Breast epithelium (tissue), 4 donors: ENCODE measurements at regions not wholly inside any gene's neighbourhood (a gene's known extent, or its start where the extent isn't known, plus 50 kb on each side); places are given as distances from the start of the nearest gene placed in this dataset.
"Not testable (repeated sequence)": the region's sequence is repeated elsewhere in the genome, so short reads cannot be mapped to it uniquely, and the experiment has no call there.

Experiments
- DNase-seq, 2 donors: peaks; one replicate each; pipeline ENCODE4 v3.0.0-alpha.2; 2019; ENCODE audit warnings: low spot score in 2 of 2
- H3K27ac ChIP-seq, 2 donors: fragments of 200-600 bp; sonication (generic) in 1 of 2; one replicate each; pipeline ENCODE4 v1.5.1; 2016 to 2019; ENCODE audit warnings: mild to moderate bottlenecking in 1 of 2
- H3K27me3 ChIP-seq, 2 donors: fragments of 200-600 bp; sonication (generic) in 1 of 2; one replicate each; pipeline versions ENCODE4 v1.5.1 to v1.6.0; 2017 to 2019; ENCODE audit warnings: control low read depth in 1 of 2, mild to moderate bottlenecking in 1 of 2
- H3K36me3 ChIP-seq: fragments of 200-600 bp; one replicate; pipeline ENCODE4 v1.5.1; 2019
- H3K4me1 ChIP-seq, 2 donors: fragments of 200-600 bp; sonication (generic); one replicate each; pipeline ENCODE4 v1.5.1; 2016 to 2019; ENCODE audit warnings: control low read depth in 1 of 2
- H3K4me3 ChIP-seq, 3 donors: fragments of 200-600 bp; sonication (generic); 1 replicate in 2 of 3; 2 replicates in 1 of 3; pipeline ENCODE4 v1.5.1; 2016 to 2019; ENCODE audit warnings: mild to moderate bottlenecking in 3 of 3, moderate library complexity in 2 of 3
- H3K9me3 ChIP-seq, 2 donors: fragments of 200-600 bp; sonication (generic) in 1 of 2; one replicate each; pipeline ENCODE4 v1.5.1; 2016 to 2019; ENCODE audit warnings: control low read depth in 1 of 2
- POLR2A ChIP-seq: fragments of 450-650 bp; IDR thresholded peaks from one replicate; pipeline ENCODE4 v1.6.1; 2016; ENCODE audit warnings: antibody characterized with exemption, mild to moderate bottlenecking, moderate library complexity
- POLR2AphosphoS5 ChIP-seq, 3 donors: sonication (generic); formaldehyde crosslinking; IDR thresholded peaks; one replicate each; pipeline ENCODE4 v1.6.1; 2017; ENCODE audit warnings: antibody characterized with exemption in 3 of 3
- intact Hi-C: fragments of 100-400 bp; cut with DNase I; formaldehyde crosslinking; loops from one replicate; pipeline ENCODE4 v1.15.1; 2023; ENCODE audit warnings: low total_unique reads
- TF ChIP-seq, protein P1 (sequence below), 3 donors: fragments of 450-650 bp; IDR thresholded peaks; one replicate each; pipeline ENCODE4 v1.5.1; 2016 to 2017; ENCODE audit warnings: antibody characterized with exemption in 3 of 3, mild to moderate bottlenecking in 3 of 3, moderate library complexity in 3 of 3

DNA sequence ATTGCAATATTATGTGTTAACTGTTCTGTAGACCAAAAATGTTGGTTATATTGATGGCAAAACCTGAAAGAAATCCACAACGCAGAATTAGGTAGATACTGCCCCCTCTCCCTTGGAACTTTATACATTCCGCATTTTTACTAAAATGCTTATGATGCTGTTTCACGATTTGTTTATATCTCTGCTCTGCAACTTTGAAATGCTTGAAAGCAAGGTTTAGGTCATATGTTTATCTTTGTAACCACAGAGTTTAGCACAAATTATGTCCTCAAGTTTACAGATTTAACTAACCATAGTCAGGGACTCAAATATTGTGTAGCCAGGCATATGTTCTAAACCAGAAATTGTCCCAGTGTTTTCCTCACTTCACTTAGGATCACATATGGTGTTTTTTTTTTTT is 66.1 kb upstream of the H2AZ1 start:
- Histone ChIP-seq H3K27ac (no peak overlapping the region), H3K27me3 (no peaks in the 10 kb centered on the region), H3K36me3 (no peaks in the 10 kb centered on the region), H3K4me3 (no peak overlapping the region), H3K9me3 (no peaks in the 10 kb centered on the region), H3K4me1 (no peaks in the 10 kb centered on the region)
- no peak for TF ChIP-seq POLR2AphosphoS5 (IDR thresholded peaks at IDR 0.05)
- no peak for DNase-seq
- intact Hi-C loops: no loop called here

DNA sequence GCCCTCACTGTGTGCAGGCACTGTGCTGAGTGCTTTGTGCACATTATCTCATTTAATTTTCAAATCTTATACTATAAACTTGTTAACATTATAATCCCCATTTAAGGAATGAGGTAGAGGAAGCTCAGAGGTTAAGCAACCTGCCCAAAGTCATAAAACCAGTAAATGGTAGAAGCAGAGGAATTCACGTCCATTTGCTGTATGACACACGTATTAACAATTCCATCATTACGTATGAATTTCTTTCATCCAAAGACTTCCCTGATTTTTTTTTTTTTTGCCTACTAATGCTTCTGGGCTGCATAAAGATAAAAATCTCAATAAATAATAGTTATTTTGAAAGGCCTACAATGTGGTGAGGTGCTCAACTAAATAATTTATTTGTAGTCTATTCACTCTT is 64.5 kb upstream of the H2AZ1 start:
- Histone ChIP-seq H3K4me3 (no peak overlapping the region), H3K27me3 (no peaks in the 10 kb centered on the region), H3K36me3 (no peaks in the 10 kb centered on the region), H3K9me3 (no peaks in the 10 kb centered on the region), H3K4me1 (no peaks in the 10 kb centered on the region), H3K27ac (no peak overlapping the region)
- TF ChIP-seq POLR2AphosphoS5 (IDR thresholded peaks at IDR 0.05) (no peak), POLR2A (no peak)
- TF ChIP-seq, protein P1, sequence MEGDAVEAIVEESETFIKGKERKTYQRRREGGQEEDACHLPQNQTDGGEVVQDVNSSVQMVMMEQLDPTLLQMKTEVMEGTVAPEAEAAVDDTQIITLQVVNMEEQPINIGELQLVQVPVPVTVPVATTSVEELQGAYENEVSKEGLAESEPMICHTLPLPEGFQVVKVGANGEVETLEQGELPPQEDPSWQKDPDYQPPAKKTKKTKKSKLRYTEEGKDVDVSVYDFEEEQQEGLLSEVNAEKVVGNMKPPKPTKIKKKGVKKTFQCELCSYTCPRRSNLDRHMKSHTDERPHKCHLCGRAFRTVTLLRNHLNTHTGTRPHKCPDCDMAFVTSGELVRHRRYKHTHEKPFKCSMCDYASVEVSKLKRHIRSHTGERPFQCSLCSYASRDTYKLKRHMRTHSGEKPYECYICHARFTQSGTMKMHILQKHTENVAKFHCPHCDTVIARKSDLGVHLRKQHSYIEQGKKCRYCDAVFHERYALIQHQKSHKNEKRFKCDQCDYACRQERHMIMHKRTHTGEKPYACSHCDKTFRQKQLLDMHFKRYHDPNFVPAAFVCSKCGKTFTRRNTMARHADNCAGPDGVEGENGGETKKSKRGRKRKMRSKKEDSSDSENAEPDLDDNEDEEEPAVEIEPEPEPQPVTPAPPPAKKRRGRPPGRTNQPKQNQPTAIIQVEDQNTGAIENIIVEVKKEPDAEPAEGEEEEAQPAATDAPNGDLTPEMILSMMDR (IDR thresholded peaks at IDR 0.05): no peak
- intact Hi-C loops: no loop called here
- DNase-seq: no peak

GRCh38 chr4:100009490-100009889 is 59.4 kb upstream of the H2AZ1 start:
- TF ChIP-seq, protein P1 (IDR thresholded peaks at IDR 0.05): no peak
- TF ChIP-seq POLR2AphosphoS5 (IDR thresholded peaks at IDR 0.05): no peak
- no peak for TF ChIP-seq POLR2A
- H3K36me3 ChIP-seq: no peaks in the 10 kb centered on the region
- H3K27ac ChIP-seq: no peak overlapping the region
- H3K4me1 ChIP-seq: no peaks in the 10 kb centered on the region
- no peak overlapping the region for H3K4me3 ChIP-seq
- intact Hi-C loops: no loop called here
- H3K9me3 ChIP-seq: no peaks in the 10 kb centered on the region
- DNase-seq: no peak
- no peaks in the 10 kb centered on the region for H3K27me3 ChIP-seq

GRCh38 chr4:100008048-100008447 is 58.0 kb upstream of the H2AZ1 start:
- Histone ChIP-seq H3K27me3 (no peaks in the 10 kb centered on the region), H3K36me3 (no peaks in the 10 kb centered on the region), H3K4me1 (no peaks in the 10 kb centered on the region), H3K27ac (no peak overlapping the region), H3K9me3 (no peaks in the 10 kb centered on the region), H3K4me3 (no peak overlapping the region)
- intact Hi-C loops: no loop called here
- DNase-seq: no peak
- TF ChIP-seq POLR2A: no peak
- TF ChIP-seq POLR2AphosphoS5 (IDR thresholded peaks at IDR 0.05): no peak
- TF ChIP-seq, protein P1 (IDR thresholded peaks at IDR 0.05): no peak

GRCh38 chr4:100006161-100006560 is 56.1 kb upstream of the H2AZ1 start:
- H3K9me3 ChIP-seq, H3K4me1 ChIP-seq, H3K4me3 ChIP-seq, intact Hi-C loops, H3K27ac ChIP-seq, H3K27me3 ChIP-seq, DNase-seq, H3K36me3 ChIP-seq: not testable (repeated sequence)
